DMS 273 treated with DMSO at 0.1 percent for 48 hours (cell line): ENCODE measurements at regions not wholly inside any gene's neighbourhood (a gene's known extent, or its start where the extent isn't known, plus 50 kb on each side); places are given as distances from the start of the nearest gene placed in this dataset.
"Not testable (repeated sequence)": the region's sequence is repeated elsewhere in the genome, so short reads cannot be mapped to it uniquely, and the experiment has no call there.

Experiments used
- DNase-seq: peaks from one replicate; lab custom pipeline; 2025; lab: John Stamatoyannopoulos, UW

DNA sequence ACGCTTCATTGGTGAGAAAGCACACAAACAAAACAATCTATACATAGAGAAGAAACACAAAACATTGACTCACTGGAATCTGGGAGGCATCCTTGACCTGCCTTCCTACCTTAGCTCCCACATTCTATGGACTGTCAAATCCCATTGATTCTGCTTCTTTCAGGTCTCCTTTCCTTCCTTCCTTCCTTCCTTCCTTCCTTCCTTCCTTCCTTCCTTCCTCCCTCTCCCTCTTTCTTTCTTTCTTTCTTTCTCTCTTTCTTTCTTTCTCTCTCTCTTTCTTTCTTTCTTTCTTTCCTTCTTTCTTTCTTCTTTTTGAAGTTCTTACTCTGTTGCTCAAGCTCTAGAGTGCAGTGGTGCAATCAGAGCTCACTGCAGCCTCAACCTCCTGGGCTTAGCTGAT lies 108.0 kb upstream of the SGK1 start:
- DNase-seq: not testable (repeated sequence)

DNA sequence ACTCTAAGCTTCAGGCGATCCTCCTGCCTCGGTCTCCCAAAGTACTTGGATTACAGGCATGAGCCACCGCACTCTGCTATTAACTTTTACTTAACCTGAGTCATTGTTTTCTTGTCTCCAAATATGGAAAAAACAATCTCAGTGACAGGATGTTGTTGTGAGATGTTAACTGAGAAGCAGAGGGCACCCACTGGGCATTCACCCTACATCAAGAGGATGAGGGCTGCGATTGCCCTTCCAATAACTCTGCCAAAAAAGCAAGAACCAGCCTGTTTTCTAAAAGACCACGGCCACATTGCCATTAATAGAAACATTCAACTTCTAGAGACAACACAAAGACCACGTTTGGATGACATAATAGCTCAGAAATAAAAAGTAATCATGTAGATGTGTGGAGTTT lies 107.6 kb upstream of the SGK1 start:
- no peak for DNase-seq

DNA sequence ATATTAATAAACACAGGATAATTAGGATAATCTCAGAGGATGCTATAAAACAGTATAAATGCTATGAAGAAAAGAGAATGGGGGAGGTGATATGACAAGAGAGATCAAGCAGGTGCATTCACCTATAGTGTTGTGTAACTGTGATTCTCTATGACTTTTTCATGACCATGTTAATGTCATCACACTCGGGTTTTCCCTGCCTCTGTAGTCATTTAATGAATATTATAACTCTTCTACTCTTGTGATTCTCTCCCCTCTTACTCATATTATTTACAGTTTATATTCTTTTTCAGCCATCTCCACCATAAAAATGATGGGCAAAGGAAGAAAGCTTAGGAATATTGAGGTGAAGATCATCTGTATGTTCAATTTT lies 106.9 kb upstream of the SGK1 start:
- DNase-seq: no peak

DNA sequence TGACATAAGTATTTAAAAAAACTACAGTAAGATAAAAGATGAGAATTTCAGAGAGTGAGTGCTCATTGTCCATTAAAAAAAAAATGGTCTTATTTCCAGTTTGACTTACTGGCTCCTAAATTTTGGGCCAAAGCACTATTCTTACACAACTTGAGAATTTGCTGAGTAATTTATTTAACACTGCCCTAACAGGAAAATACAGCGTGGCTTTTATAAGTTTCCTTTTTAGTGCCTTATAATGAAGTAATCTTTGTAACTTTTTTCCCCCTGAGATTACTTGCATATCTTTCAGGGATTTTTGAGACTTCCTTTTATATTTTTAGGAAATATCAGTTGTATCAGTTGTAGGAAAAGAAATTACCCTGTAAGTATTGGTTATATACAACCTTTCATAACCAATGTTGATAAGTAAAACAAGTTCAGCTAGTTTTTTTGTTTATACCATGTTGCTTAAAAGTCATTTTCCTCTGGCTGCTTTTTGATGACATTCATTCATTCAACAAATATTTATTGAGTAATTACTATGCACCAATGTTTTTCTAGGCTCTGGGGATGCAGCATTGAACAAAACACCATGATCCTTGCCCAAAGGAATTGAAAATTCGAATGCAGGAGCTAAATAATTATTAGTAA lies 106.4 kb upstream of the SGK1 start:
- DNase-seq: no peak

DNA sequence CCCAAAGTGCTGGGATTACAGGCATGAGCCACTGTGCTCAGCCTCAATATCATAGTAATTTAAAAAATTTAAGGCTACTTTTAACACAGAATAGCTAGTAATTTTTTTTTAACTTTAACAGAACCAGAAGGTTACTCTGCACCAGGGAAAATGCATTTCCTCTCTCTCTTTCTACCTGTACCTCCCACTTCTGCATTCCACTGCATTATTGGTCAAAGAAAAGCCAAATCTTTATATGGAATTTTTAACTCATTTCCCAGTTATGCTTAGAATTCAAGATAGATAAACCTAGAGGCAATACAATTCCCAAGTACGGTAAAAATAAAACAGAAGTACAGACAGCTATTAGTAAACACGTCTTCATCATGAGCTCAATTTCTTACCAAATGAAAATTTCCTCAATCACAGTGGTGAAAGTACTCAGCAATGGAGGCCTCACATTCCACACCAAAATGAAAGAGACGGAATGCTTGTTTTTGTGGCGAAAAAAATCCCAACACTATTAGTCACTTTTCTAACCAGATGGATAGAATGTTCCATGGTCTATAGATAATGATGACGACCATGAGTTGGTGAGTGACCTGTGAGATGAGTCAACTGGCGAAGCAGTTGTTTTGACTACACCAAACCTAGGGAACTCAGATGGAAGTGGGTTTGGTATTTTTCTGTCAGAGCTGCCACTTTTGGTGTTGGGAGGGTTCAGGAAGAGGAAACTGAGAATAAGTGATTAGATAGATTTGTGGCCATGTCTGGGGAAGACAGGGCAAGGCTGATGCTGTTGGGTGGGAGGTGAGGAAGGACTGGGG lies 104.7 kb upstream of the SGK1 start:
- no peak for DNase-seq

DNA sequence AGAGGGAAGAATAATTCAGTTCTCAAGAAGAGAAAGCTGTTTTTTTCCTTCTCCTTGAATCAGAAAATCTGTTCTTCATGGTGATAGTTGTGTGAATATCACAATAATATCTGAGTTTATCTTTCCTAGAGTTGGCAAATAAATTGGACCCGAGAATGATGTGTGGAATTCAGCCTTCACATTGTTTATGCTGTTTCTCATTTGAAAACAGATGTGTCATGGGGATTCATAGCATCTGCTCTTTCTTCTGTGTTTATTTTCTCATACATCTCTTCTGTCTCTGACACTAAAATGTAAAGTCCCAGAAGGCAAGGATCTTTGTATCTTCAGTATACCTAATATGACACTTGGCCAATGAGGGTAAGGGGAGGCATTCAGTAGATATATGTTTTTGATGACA lies 103.6 kb upstream of the SGK1 start:
- no peak for DNase-seq

DNA sequence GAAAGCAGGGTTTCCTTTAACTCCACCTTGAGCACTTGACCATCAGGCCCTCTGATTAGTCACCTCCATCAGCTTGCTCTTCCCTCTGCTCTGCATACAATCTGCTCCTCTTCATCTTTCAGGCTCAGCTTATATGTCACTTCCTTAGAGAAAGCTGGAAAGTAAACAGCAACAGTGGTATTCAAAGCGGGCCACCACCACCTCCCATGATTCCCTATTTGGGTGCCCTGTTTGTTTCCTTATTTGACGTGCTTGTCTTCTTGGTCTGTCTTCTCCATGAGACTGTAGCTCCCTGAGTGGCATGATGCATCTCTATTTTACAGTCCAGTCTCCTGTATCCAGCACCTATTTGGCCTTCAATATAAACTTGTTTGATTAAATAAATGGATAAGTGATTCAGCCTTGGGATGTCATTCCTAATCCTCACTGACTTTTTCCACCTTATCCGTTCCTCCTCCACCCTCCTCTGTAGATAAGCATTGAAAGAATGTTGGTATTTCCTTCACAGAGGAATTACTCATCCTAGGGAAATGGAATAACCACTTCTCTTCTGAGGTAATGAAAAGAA lies 102.8 kb upstream of the SGK1 start:
- no peak for DNase-seq

DNA sequence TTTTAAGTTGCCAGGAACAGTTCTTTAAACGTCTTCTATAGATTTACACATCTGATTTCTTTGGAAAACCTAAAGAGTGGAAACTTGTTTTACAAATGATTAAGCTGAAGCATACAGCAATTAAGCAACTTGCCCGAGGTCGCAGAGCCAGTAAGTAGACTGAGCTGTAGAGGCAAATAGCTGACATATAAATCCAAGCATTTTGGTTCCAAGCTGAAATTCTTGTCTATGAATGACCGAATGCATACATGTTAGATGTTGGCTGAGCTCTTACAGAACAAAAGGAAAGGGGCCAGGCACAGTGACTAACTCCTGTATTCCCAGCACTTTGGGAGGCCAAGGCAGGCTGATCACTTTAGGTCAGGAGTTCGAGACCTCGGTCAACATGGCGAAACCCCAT lies 101.8 kb upstream of the SGK1 start:
- DNase-seq: no peak

DNA sequence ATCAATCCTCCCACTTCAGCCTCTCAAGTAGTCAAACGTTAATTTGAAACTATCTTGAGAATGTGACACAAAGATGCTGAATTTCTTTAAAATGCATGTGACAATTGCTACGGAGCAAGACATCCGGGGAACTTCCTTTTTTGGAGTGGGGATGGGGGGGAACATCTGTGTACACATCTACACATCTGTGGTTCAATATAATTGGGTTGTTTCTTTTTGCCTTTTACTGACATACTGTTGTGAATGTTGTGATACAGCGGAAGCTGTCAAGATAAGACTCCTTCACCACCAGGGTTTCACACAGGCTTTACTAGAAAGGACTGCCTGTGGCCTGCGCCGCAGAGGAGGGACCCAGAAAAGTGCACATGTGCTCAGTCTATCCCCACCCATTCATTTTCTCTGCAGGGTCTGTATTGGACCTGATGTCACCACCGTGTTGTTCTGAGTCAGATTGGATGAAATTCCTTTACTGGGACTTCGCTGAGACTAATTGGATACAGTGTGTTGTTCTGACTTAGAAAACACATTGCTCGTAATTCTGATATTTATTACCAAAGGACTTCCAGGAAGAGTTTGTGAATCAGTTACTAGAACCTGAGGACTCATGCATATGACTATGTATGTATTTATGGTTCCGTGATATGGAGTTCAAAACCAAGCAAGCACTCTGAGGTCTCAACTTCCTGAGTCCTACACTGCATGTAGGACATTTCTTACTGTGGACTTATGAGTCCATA lies 98.7 kb upstream of the SGK1 start:
- DNase-seq: no peak

DNA sequence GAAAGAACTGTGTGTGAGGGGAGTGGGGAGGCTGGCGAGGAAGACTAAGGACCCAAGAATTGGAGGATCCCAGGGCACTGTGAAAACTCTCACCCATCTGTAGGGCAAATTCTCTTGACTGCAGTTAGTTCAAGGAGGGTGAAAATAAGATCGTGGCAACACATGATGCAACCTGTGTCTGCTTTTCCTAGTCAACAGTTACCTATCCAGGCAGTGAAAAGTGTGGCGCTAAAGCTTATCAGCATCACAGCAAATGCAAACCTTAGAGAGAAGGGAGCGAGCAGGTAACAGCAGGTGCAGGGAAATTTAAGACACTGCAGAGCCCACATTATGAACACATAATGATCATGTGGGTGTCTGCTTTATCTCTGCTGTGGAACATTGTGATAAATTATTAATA lies 97.7 kb upstream of the SGK1 start:
- DNase-seq: no peak

DNA sequence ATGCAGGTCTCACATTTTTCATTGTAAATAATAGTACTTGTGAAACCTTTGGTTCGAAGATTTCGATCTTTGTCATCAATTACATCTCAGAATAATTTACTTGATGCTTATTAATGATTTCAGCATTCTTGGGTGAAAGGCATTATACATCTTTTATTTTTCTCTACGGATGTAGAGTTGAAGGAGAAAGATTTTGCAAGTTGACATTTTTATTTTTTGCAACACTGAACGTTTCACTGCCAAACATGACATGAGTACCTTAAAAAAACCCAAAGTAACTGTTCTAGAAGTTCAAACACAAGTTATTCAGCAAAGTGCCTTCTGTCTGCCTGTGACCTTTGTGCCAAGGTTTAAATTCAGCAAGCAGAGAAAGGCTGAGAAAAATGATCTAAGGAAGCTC lies 97.3 kb upstream of the SGK1 start:
- DNase-seq: no peak

DNA sequence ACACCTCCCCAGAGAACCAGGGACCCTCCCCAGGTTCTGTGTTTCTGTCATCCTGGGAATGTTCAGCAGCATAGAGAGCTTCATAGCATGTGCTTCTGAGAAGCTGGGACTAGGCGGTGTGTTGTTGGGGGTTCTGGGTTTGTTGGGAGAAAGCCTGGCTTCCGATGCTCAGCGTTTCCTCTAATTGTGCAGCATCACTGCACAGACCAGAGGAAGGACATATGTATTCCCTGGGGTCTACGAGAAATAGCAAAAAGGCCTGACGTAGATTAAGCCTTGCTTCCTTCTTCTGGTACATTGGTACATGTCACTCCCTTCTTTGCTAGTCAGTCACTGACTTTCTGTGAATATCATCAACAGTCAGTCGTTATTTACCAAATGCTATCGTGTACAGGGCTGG lies 96.9 kb upstream of the SGK1 start:
- no peak for DNase-seq

DNA sequence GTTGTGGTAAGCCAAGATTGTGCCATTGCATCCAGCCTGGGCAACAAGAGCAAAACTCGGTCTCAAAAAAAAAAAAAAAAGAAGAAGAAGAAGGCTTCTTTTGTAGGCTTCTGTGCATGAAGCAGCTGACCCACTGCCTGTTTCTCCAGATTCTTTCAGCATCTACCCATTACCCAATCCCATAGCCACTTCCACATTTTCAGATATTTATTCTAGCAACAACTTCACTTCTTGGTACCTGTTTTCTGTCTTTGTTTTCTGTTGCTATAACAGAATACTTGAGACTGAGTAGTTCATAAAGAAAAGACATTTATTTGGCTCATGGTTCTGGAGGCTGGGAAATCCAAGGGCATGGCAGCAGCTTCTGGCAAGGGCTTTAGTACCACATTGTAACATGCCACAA lies 95.3 kb upstream of the SGK1 start:
- no peak for DNase-seq

DNA sequence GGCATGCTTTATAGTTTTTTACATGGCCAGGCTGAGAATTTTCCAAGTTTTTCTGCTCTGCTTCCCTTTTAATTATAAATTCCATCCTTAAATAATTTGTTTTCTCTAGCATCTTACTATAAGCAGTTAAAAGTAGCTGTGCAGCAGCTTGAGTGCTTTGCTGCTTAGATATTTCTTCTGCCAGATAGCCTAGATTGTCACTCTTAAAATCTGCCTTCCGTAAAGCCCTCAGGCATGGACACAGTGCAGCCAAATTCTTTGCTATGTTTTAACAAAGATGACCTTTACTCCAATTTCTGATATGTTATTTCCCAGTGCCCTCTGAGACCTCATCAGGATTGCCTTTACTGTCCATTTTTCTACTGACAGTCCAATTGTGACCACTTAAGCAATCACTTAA lies 92.6 kb upstream of the SGK1 start:
- DNase-seq: no peak

DNA sequence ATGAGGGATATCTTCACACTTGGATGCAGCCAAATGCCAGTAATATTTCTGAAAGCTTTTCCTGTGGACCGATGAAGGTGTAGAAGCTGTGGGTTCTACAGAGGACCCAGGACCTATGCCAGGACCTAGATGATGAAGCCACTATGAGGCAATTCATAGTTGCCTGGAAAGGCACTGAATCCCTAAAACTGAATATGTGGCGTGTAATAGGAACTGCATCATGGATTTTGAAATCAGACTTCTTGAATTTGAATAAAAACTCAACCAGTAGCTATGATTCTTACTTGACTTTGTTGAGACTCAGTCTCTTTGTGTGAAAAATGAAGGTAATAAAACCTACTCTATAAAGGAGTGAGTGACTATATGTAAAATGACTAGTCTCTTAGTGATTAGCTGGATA lies 89.9 kb upstream of the SGK1 start:
- DNase-seq: no peak

DNA sequence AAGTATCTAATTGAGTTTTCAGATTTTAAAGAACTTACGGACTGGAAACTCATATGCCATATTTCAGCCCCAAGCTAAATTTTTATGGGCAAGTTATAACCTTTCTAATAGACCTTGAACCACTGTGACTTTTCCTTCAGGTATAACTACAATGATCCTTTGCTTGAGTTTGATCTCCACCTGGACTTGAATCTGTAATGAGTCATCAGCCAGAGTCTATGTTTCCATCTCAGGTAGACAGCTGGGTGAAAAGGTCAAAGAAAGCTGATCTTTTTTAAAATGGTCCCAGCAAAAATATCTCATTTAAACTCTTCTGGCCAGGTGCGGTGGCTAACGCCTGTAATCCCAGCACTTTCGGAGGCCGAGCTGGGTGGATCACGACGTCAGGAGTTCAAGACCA lies 88.4 kb upstream of the SGK1 start:
- DNase-seq: no peak

DNA sequence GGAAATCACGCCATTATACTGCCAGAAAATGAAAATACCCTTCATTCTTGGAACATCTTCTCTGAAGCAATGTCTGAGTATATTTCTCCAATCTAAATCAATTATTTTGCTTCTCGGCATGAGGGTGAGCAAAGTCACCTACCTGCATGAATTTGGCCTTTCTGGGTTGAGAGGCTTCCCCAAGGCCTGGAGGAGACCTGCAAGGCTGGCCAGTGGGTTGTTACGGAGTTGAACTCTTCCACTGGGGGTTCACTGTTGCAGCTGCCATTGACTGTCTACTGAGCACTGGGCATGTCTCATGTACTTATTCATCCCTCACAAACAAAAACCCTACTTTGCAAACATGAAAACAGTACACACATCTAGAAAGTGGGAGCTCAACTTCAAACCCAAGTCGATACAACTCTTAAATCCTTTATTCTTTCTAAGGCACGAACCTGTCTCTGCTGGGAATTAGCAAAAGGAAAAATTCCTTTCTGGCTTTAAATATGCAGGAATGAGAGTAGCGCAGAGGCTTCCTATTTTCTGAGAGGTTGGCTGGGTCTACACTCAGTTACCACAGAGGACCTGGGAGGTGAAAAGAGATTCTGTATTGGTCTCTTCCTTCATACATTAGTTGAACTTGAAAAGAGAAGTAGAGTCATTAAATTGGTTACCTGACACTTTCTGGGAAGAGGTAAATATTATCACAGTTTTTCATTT lies 87.6 kb upstream of the SGK1 start:
- DNase-seq: no peak

DNA sequence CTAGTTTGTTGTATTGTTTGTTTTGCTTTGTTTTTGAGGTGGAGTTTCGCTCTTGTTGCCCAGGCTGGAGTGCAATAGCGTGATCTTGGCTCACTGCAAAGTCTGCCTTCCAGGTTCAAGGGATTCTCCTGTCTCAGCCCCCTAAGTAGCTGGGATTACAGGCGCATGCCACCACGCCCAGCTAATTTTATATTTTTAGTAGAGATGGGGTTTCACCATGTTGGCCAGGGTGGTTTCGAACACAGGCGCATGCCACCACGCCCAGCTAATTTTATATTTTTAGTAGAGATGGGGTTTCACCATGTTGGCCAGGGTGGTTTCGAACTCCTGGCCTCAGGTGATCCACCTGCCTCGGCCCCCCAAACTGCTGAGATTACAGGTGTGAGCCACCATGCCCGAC lies 85.4 kb upstream of the SGK1 start:
- not testable (repeated sequence) for DNase-seq

DNA sequence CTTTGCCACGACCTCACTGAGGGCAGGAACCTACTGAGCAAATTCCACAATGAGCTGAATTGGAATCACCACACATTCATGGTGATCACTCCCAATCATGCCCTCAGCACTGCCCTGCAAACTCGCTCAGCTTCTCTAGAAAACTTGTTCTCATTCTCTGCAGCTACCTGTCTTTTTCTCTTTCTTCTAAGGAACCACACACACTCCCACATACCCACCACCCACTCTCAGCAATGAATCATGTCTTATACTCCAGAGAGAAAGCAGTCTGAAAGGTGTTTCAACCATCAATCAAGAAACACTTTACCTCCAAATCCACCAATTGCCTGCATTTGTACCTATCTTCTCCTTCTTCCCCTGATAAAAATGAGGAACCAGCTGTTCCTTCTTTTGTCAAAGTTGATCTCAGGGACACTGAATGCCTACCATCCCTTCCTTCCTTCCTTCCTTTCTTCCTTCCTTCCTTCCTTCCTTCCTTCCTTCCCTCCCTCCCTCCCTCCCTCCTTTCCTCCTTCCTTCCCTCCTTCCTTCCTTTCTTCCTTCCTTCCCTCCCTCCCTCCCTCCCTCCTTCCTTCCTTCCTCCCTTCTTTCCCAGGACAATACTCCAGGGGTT lies 84.6 kb upstream of the SGK1 start:
- DNase-seq: no peak

DNA sequence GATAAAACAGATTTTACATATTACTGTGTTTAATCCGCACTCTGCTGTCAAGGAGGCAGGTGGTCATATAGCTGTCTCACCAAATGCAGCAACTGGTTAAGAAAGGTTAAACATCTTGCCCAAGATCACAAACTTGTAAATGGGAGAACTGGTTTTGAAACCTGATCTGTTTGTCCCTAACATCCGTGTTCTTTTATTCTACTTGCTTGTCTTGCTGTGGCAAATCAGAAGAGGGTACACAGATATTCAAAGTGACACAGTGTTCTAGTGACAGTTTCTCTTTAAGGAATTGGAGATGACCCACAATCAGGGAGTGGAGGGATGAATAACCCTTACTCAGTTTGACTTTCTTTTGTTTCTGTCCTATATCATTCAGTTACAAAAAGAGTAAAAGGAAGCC lies 83.0 kb upstream of the SGK1 start:
- no peak for DNase-seq

DNA sequence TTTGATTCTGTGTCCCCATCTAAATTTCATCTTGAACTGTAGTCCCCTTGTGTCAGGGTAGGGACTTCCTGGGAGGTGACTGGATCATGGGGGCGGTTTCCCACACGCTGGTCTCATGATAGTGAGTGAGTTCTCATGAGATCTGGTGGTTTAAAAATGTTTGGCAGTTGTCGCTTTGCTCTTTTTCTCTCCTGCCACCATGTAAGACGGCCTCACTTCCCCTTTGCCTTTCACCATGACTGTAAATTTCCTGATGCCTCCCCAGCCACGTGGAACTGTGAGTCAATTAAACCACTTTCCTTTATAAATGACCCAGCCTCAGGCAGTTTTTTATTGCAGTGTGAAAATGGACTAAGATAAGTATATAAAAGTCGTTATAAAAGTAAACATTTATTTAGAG lies 80.5 kb upstream of the SGK1 start:
- DNase-seq: no peak

DNA sequence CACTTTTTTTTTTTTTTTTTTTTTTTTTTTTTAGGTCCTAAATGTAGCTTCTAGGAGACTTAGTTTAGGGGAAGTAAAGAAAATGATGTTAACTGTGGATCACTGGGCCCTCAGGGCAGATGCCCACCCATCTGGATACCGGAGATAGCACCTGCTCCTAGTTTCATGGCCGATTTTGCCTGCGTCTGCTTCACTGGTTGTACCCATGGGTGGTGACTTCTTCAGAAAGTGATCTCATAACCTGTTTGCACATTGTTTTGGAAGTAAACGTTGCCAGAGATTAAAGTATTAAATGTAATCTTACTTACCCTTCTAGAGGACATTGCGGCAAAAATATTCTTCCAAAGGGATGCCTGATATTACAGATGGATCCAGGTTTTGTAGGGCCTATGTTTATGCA lies 79.8 kb upstream of the SGK1 start:
- DNase-seq: no peak
